HG02571 (cell line): ENCODE measurements at regions not wholly inside any gene's neighbourhood (a gene's known extent, or its start where the extent isn't known, plus 50 kb on each side); places are given as distances from the start of the nearest gene placed in this dataset.

Experiments
- ATAC-seq: cut with Tn5 transposase; IDR thresholded peaks from one replicate; pipeline ENCODE4 v1.9.1; 2021; ENCODE audit warnings: mild to moderate bottlenecking, moderate library complexity; ENCODE audit not compliant: unreplicated experiment

DNA sequence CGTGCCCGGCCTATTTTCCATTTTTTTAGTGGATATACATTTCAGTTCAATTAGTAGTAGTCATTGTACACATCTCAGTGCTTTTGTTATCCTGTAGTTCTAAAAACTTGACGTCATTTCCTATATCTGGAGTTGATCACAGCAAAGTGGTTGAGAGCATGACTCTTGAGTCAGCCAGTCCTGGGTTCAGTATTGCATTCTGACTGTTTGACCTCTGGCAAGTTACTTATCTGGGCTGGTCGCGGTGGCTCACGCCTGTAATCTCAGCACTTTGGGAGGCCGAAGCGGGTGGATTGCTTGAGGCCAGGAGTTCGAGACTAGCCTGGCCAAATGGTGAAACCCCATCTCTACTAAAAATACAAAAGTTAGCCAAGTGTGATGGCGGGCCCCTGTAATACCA, 50.4 kb upstream of the PPM1B start:
- ATAC-seq: no peak
